Stomach (tissue), 4 donors: ENCODE measurements at regions not wholly inside any gene's neighbourhood (a gene's known extent, or its start where the extent isn't known, plus 50 kb on each side); places are given as distances from the start of the nearest gene placed in this dataset.

Experiments used
- CTCF ChIP-seq, 7 experiments: fragments of 450-650 bp in 4 of 7; fragments of 200-600 bp in 3 of 7; sonication (generic) in 3 of 7; IDR thresholded peaks; one replicate each; pipeline ENCODE4 v1.5.1; 2016 to 2019; ENCODE audit warnings: antibody characterized with exemption in 7 of 7, control low read depth in 2 of 7, mild to moderate bottlenecking in 1 of 7
- POLR2A ChIP-seq, 4 donors: fragments of 450-650 bp; IDR thresholded peaks; one replicate each; pipeline ENCODE4 v1.6.1; 2016; ENCODE audit warnings: antibody characterized with exemption in 4 of 4, control low read depth in 2 of 4, mild to moderate bottlenecking in 1 of 4, moderate library complexity in 1 of 4
- POLR2AphosphoS5 ChIP-seq, 3 donors: sonication (generic); formaldehyde crosslinking; IDR thresholded peaks; one replicate each; pipeline ENCODE4 v1.6.1; 2016; ENCODE audit warnings: antibody characterized with exemption in 3 of 3

GRCh38 chr10:6928586-6928985, 348.5 kb upstream of the PRKCQ start:
- TF ChIP-seq POLR2A (IDR thresholded peaks at IDR 0.05) (no peak), CTCF (IDR thresholded peaks at IDR 0.05) (no peak), POLR2AphosphoS5 (IDR thresholded peaks at IDR 0.05) (no peak)
